Stimulated activated naive CD8-positive, alpha-beta T cell treated with anti-CD3 and anti-CD28 coated beads, Interleukin-15, Interleukin-2, amounts not matched to agents 100 ng/mL and 50 ng/mL, for 24 hours (primary cell): ENCODE measurements at regions not wholly inside any gene's neighbourhood (a gene's known extent, or its start where the extent isn't known, plus 50 kb on each side); places are given as distances from the start of the nearest gene placed in this dataset.
"Not testable (repeated sequence)": the region's sequence is repeated elsewhere in the genome, so short reads cannot be mapped to it uniquely, and the experiment has no call there.

Experiments
- H3K27ac Mint-ChIP-seq: one replicate; pipeline ENCODE4 v1.8.0; 2021; ENCODE audit warnings: mild to moderate bottlenecking, mixed read lengths
- H3K27me3 Mint-ChIP-seq: one replicate; pipeline ENCODE4 v1.8.0; 2021; ENCODE audit warnings: mixed read lengths
- H3K36me3 Mint-ChIP-seq: one replicate; pipeline ENCODE4 v1.8.0; 2021; ENCODE audit warnings: low read depth, mixed read lengths
- H3K4me1 Mint-ChIP-seq: one replicate; pipeline ENCODE4 v1.8.0; 2021; ENCODE audit warnings: low read depth, mixed read lengths
- H3K4me3 Mint-ChIP-seq: one replicate; pipeline ENCODE4 v1.8.0; 2021; ENCODE audit warnings: mild to moderate bottlenecking, mixed read lengths
- H3K9me3 Mint-ChIP-seq: one replicate; pipeline ENCODE4 v1.8.0; 2021; ENCODE audit warnings: mixed read lengths

DNA sequence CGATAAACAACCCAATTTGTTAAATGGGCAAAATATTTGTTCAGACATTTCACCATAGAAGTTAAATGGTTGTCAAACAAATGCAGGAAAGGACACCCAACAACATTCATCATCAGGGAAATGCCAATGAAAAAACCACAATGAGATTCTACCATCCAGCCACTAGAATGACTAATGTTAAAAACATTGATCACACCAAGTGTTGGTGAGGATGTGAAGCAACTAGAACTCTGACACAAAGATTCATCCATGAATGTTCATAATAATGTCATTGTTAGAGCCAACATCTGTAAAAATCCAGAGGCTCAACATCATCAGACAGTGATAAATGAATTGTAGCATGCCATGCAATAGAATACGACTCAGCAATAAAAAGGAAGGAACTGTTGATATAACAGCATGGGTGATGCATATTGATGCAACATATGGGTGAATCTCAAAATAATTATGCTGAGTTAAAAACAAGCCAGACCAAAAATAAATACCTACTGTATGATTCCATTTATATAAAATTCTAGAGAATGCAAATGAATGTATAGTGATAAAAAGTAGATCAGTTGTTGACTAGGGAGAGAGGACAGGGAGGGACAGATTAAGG lies 55.9 kb upstream of the UNC5A start:
- H3K27me3 Mint-ChIP-seq: peaks cover 63% of the 10 kb centered on the region
- H3K4me3 Mint-ChIP-seq: no peak overlapping the region
- H3K27ac Mint-ChIP-seq: no peak overlapping the region
- H3K9me3 Mint-ChIP-seq: no peaks in the 10 kb centered on the region
- H3K4me1 Mint-ChIP-seq: no peaks in the 10 kb centered on the region
- no peaks in the 10 kb centered on the region for H3K36me3 Mint-ChIP-seq

DNA sequence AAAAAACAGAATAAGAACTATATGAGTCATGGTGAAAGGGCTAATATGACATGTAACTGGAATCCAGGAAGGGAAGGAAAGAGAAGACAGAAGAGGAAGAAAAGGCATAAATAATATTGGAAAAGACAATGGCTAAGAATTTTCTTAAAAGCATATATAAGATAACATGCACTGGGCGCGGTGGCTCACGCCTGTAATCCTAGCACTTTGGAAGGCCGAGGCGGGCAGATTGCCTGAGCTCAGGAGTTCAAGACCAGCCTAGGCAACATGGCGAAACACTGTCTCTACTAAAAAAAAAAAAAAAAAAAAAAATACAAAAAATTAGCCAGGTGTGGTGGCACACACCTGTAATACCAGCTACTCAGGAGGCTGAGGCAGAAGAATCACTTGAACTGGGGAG lies 54.8 kb upstream of the UNC5A start:
- H3K27ac Mint-ChIP-seq, H3K9me3 Mint-ChIP-seq, H3K4me3 Mint-ChIP-seq, H3K4me1 Mint-ChIP-seq, H3K36me3 Mint-ChIP-seq: not testable (repeated sequence)
- H3K27me3 Mint-ChIP-seq: peaks cover 59% of the 10 kb centered on the region

DNA sequence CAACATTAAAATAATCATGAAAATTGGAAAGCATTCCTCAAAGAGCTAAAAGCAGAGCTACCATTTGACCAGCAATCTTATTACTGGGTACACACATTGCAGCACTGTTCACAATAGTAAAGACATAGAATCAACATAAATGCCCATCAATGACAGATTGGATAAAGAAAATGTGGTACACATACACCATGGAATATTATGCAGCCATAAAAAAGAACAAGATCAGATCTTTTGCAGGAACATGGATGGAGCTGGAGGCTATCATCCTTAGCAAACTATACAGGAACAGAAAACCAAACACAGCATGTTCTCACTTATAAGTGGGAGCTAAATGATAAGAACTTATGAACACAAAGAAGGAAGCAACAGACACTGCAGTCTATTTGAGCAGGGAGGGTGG lies 52.8 kb upstream of the UNC5A start:
- not testable (repeated sequence) for H3K4me1 Mint-ChIP-seq, H3K4me3 Mint-ChIP-seq, H3K9me3 Mint-ChIP-seq, H3K27ac Mint-ChIP-seq, H3K36me3 Mint-ChIP-seq
- peaks cover 53% of the 10 kb centered on the region for H3K27me3 Mint-ChIP-seq
